ENCODE measurements at regions not wholly inside any gene's neighbourhood (a gene's known extent, or its start where the extent isn't known, plus 50 kb on each side); places are given as distances from the start of the nearest gene placed in this dataset.
"Not testable (repeated sequence)": the region's sequence is repeated elsewhere in the genome, so short reads cannot be mapped to it uniquely, and the experiment has no call there.

DNA sequence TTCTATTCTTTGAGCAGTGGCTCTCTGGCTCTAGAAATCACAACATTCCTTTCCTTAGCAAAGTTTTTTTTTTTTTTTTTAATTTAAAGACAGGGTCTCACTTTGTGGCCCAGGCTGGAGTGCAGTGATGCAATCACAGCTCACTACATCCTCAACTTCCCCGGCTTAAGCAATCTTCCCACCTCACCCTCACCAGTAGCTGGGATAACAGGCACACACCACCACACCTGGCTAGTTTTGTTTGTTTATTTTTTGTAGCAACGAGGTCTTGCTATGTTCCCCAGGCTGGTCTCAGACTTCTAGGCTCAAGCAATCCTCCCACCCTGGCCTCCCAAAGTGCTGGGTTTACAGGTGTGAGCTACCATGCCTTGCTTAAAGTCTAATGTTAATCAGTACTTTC is 85.2 kb downstream of the LMO4 start:
- TF ChIP-seq, protein P1, sequence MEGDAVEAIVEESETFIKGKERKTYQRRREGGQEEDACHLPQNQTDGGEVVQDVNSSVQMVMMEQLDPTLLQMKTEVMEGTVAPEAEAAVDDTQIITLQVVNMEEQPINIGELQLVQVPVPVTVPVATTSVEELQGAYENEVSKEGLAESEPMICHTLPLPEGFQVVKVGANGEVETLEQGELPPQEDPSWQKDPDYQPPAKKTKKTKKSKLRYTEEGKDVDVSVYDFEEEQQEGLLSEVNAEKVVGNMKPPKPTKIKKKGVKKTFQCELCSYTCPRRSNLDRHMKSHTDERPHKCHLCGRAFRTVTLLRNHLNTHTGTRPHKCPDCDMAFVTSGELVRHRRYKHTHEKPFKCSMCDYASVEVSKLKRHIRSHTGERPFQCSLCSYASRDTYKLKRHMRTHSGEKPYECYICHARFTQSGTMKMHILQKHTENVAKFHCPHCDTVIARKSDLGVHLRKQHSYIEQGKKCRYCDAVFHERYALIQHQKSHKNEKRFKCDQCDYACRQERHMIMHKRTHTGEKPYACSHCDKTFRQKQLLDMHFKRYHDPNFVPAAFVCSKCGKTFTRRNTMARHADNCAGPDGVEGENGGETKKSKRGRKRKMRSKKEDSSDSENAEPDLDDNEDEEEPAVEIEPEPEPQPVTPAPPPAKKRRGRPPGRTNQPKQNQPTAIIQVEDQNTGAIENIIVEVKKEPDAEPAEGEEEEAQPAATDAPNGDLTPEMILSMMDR (IDR thresholded peaks at IDR 0.05 in 8 of 11, conservative IDR thresholded peaks at IDR 0.05 in 3 of 11): not testable (repeated sequence)
- TF ChIP-seq POLR2A, POLR2AphosphoS5 (IDR thresholded peaks at IDR 0.05): not testable (repeated sequence)
